ENCODE measurements at regions not wholly inside any gene's neighbourhood (a gene's known extent, or its start where the extent isn't known, plus 50 kb on each side); places are given as distances from the start of the nearest gene placed in this dataset.

GRCh38 chr5:56302027-56302426, 68.9 kb upstream of the ANKRD55 start:
- Histone ChIP-seq H3K9me2 (ENCODE audit: insufficient read depth, low read length) (no peaks in the 10 kb centered on the region), H3K27me3 (ENCODE audit: insufficient read depth, low read depth, low read length) (no peaks in the 10 kb centered on the region), H3K79me2 (replicated peaks; ENCODE audit: insufficient read depth, low read length) (no peaks in the 10 kb centered on the region), H2AFZ (ENCODE audit: low read depth, low read length) (no peak overlapping the region), H3K4me3 (ENCODE audit: low read length) (no peak overlapping the region), H3K9me3 (ENCODE audit: low read length) (no peaks in the 10 kb centered on the region), H3K27ac (ENCODE audit: low read length) (no peak overlapping the region), H3K36me3 (ENCODE audit: insufficient read depth, low read length) (no peaks in the 10 kb centered on the region), H3K9ac (ENCODE audit: low read length) (no peak overlapping the region), H3K4me2 (ENCODE audit: low read length) (no peak overlapping the region), H4K20me1 (ENCODE audit: insufficient read depth) (no peaks in the 10 kb centered on the region), H3F3A (ENCODE audit: insufficient read depth, low read length, poor library complexity, severe bottlenecking) (no peaks in the 10 kb centered on the region)
- TF ChIP-seq RAD21 (conservative IDR thresholded peaks at IDR 0.05) (no peak), REST (IDR thresholded peaks at IDR 0.05; ENCODE audit: borderline replicate concordance) (no peak), EZH2 (IDR thresholded peaks at IDR 0.05; ENCODE audit: borderline replicate concordance, insufficient read depth, low read length, poor library complexity, severe bottlenecking) (no peak), MXI1 (conservative IDR thresholded peaks at IDR 0.05; ENCODE audit: poor library complexity, severe bottlenecking) (no peak), EP300 (conservative IDR thresholded peaks at IDR 0.05; ENCODE audit: poor library complexity, severe bottlenecking) (no peak), CTCF (IDR thresholded peaks at IDR 0.05; ENCODE audit: poor library complexity, severe bottlenecking) (no peak)

GRCh38 chr5:56301069-56301468, 67.9 kb upstream of the ANKRD55 start:
- no peaks in the 10 kb centered on the region for H3K27me3 ChIP-seq (ENCODE audit: insufficient read depth, low read depth, low read length)
- no peak overlapping the region for H3K27ac ChIP-seq (ENCODE audit: low read length)
- no peak overlapping the region for H2AFZ ChIP-seq (ENCODE audit: low read depth, low read length)
- no peak overlapping the region for H3K9ac ChIP-seq (ENCODE audit: low read length)
- no peak for TF ChIP-seq MXI1 (conservative IDR thresholded peaks at IDR 0.05; ENCODE audit: poor library complexity, severe bottlenecking)
- no peak for TF ChIP-seq RAD21 (conservative IDR thresholded peaks at IDR 0.05)
- TF ChIP-seq EZH2 (IDR thresholded peaks at IDR 0.05; ENCODE audit: borderline replicate concordance, insufficient read depth, low read length, poor library complexity, severe bottlenecking): no peak
- no peak for TF ChIP-seq POLR2AphosphoS5 (IDR thresholded peaks at IDR 0.05)
- no peak for TF ChIP-seq TAF1 (IDR thresholded peaks at IDR 0.05; ENCODE audit: low read depth)
- no peak for TF ChIP-seq SMC3 (conservative IDR thresholded peaks at IDR 0.05; ENCODE audit: poor library complexity)
- no peak for TF ChIP-seq EP300 (conservative IDR thresholded peaks at IDR 0.05; ENCODE audit: poor library complexity, severe bottlenecking)
- TF ChIP-seq CTCF (IDR thresholded peaks at IDR 0.05; ENCODE audit: poor library complexity, severe bottlenecking): no peak
- TF ChIP-seq REST (IDR thresholded peaks at IDR 0.05; ENCODE audit: borderline replicate concordance): no peak
- H4K20me1 ChIP-seq (ENCODE audit: insufficient read depth): no peaks in the 10 kb centered on the region
- H3K9me2 ChIP-seq (ENCODE audit: insufficient read depth, low read length): no peaks in the 10 kb centered on the region
- H3F3A ChIP-seq (ENCODE audit: insufficient read depth, low read length, poor library complexity, severe bottlenecking): no peaks in the 10 kb centered on the region
- H3K4me2 ChIP-seq (ENCODE audit: low read length): no peak overlapping the region
- no peaks in the 10 kb centered on the region for H3K9me3 ChIP-seq (ENCODE audit: low read length)
- H3K79me2 ChIP-seq (replicated peaks; ENCODE audit: insufficient read depth, low read length): no peaks in the 10 kb centered on the region
- H3K36me3 ChIP-seq (ENCODE audit: insufficient read depth, low read length): no peaks in the 10 kb centered on the region
- no peak overlapping the region for H3K4me3 ChIP-seq (ENCODE audit: low read length)
